Smooth muscle cell (in vitro differentiated cells): ENCODE measurements at regions not wholly inside any gene's neighbourhood (a gene's known extent, or its start where the extent isn't known, plus 50 kb on each side); places are given as distances from the start of the nearest gene placed in this dataset.

Source experiments
- DNase-seq: peaks from one replicate; lab custom pipeline; 2025; ENCODE audit not compliant: unreplicated experiment; lab: John Stamatoyannopoulos, UW
- H2AFZ ChIP-seq: fragments of 200-600 bp; sonication (generic); 2 replicates; pipeline ENCODE4 v1.6.0; 2016; ENCODE audit warnings: antibody characterized with exemption, low read depth, mild to moderate bottlenecking
- H3F3A ChIP-seq: fragments of 200-600 bp; sonication (generic); 2 replicates; pipeline ENCODE4 v1.6.0; 2017; ENCODE audit warnings: antibody characterized with exemption, low read depth
- H3K27ac ChIP-seq: fragments of 200-600 bp; sonication (generic); 2 replicates; pipeline ENCODE4 v1.5.1; 2016; ENCODE audit warnings: low read depth, mild to moderate bottlenecking
- H3K27me3 ChIP-seq: fragments of 200-600 bp; sonication (generic); 2 replicates; pipeline ENCODE4 v1.6.1; 2016; ENCODE audit warnings: low read depth, mild to moderate bottlenecking
- H3K36me3 ChIP-seq: fragments of 200-600 bp; sonication (generic); 2 replicates; pipeline ENCODE4 v1.5.1; 2016; ENCODE audit warnings: low read depth
- H3K4me1 ChIP-seq: fragments of 200-600 bp; sonication (generic); 2 replicates; pipeline ENCODE4 v1.5.1; 2016; ENCODE audit warnings: low read depth
- H3K4me2 ChIP-seq: fragments of 200-600 bp; sonication (generic); 2 replicates; pipeline ENCODE4 v1.6.0; 2016; ENCODE audit warnings: mild to moderate bottlenecking
- H3K4me3 ChIP-seq: fragments of 200-600 bp; sonication (generic); 2 replicates; pipeline ENCODE4 v1.5.1; 2016; ENCODE audit warnings: mild to moderate bottlenecking
- H3K79me2 ChIP-seq: fragments of 200-600 bp; sonication (generic); 2 replicates; pipeline ENCODE4 v1.6.0; 2016; ENCODE audit warnings: low read depth, mild to moderate bottlenecking
- H3K9ac ChIP-seq: fragments of 200-600 bp; sonication (generic); 2 replicates; pipeline ENCODE4 v1.6.0; 2016; ENCODE audit warnings: low read depth
- H3K9me3 ChIP-seq: fragments of 200-600 bp; sonication (generic); replicated peaks from 2 replicates; pipeline ENCODE4 v1.5.1; 2016; ENCODE audit warnings: low read depth
- H4K20me1 ChIP-seq: fragments of 200-600 bp; sonication (generic); 2 replicates; pipeline ENCODE4 v1.6.0; 2016; ENCODE audit warnings: low read depth
- WGBS: methylation state at CpG from one replicate; pipeline ENCODE4 v1.1.7; 2016; ENCODE audit warnings: low lambda C conversion rate; 5-methylcytosine and 5-hydroxymethylcytosine counted together
- TF ChIP-seq, protein P1 (sequence below): fragments of 200-600 bp; sonication (generic); IDR thresholded peaks from 2 replicates; pipeline ENCODE4 v1.5.1; 2017; ENCODE audit warnings: borderline replicate concordance, mild to moderate bottlenecking, antibody characterized with exemption; ENCODE audit not compliant: insufficient read depth, poor library complexity, severe bottlenecking

DNA sequence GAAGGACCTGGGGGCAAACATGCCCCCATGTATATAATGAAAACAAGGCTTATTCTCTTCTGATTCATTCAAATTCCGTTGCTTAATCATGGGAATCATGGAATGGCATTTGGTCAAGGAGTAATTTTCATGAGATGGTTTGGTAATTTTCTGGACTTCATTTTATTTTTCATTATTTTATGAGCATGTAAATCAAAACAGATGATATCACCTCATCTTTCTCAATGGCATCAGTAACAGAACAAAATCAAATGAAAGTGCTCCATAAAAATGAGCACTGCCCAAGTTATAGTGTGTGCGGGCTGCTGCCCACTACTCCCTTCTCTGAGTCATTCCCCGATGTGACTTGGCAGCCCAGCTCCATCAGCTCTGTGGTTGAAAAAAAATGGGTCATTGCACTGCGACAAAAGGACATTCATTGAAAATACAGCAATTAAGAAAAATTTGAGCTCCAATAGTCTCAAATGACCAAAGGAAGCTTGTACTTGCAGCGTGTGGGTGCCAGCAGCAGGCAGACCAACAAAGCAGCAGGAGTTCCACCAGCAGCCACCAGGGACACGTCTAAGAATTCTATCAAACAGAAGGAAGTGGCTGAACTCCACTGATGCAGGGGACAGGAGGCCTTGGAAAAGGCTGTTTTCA, 84.3 kb upstream of the VAV3 start:
- TF ChIP-seq, protein P1, sequence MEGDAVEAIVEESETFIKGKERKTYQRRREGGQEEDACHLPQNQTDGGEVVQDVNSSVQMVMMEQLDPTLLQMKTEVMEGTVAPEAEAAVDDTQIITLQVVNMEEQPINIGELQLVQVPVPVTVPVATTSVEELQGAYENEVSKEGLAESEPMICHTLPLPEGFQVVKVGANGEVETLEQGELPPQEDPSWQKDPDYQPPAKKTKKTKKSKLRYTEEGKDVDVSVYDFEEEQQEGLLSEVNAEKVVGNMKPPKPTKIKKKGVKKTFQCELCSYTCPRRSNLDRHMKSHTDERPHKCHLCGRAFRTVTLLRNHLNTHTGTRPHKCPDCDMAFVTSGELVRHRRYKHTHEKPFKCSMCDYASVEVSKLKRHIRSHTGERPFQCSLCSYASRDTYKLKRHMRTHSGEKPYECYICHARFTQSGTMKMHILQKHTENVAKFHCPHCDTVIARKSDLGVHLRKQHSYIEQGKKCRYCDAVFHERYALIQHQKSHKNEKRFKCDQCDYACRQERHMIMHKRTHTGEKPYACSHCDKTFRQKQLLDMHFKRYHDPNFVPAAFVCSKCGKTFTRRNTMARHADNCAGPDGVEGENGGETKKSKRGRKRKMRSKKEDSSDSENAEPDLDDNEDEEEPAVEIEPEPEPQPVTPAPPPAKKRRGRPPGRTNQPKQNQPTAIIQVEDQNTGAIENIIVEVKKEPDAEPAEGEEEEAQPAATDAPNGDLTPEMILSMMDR, result peak; percentile 39
- no peaks in the 10 kb centered on the region for H4K20me1 ChIP-seq
- 58% methylated on average over 6 of the region's 6 CpGs for WGBS
- no peak for DNase-seq
- peaks cover 9% of the 10 kb centered on the region for H3F3A ChIP-seq
- no peaks in the 10 kb centered on the region for H3K79me2 ChIP-seq
- H3K9ac ChIP-seq, result no peak overlapping the region
- H3K4me1 ChIP-seq, result peaks cover 20% of the 10 kb centered on the region
- H3K36me3 ChIP-seq, result no peaks in the 10 kb centered on the region
- no peak overlapping the region for H3K4me3 ChIP-seq
- no peak overlapping the region for H3K27ac ChIP-seq
- no peaks in the 10 kb centered on the region for H3K9me3 ChIP-seq
- H3K27me3 ChIP-seq, result peaks cover 29% of the 10 kb centered on the region
- H2AFZ ChIP-seq, result no peak overlapping the region
- no peak overlapping the region for H3K4me2 ChIP-seq

DNA sequence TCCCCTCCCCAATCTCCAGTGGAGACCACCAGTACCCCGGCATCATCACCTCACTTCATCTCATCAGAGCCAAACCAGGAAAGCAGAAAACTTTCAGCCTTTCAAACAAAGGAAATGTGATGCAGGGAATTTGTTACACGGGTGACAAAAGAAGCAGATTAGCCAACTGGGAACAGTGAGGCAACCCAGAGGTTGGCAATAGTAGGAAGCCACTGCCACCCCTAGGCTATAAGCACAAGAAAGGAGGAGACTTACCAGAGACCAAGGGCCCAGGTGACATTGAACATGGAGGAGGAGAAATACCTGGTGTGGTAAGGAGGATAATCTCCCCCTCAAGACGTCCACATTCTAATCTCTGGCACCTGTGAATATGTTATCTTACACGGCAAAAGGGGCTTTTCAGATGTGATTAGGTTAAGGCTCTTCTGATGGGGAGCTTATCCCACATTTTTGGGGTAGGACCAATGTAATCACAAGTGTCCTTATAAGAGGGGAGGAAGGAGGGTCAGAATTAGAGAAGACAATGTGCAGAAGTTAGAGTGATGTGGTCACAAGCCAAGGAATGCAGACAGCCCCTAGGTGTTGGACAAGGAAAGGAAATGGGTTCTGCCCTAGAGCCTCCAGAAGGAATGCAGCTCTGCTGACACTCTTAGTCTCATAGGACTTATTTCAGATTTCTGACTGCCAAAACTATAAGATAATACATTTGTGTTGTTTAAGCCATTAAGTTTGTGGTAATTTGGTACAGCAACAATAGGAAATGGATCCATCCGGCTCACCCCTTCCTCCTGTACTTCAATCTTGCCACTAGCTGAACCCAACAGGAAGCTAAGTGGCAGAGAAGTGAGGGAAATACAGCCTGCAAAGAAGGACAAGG, 83.6 kb upstream of the VAV3 start:
- TF ChIP-seq, protein P1, result no peak
- H2AFZ ChIP-seq, result no peak overlapping the region
- H4K20me1 ChIP-seq, result no peaks in the 10 kb centered on the region
- 79% methylated on average over 5 of the region's 5 CpGs for WGBS
- H3K36me3 ChIP-seq, result no peaks in the 10 kb centered on the region
- no peaks in the 10 kb centered on the region for H3K9me3 ChIP-seq
- H3K27me3 ChIP-seq, result peaks cover 35% of the 10 kb centered on the region
- no peak overlapping the region for H3K9ac ChIP-seq
- no peak overlapping the region for H3K4me2 ChIP-seq
- DNase-seq, result no peak
- no peak overlapping the region for H3K27ac ChIP-seq
- H3K79me2 ChIP-seq, result no peaks in the 10 kb centered on the region
- H3F3A ChIP-seq, result peaks cover 9% of the 10 kb centered on the region
- H3K4me1 ChIP-seq, result peaks cover 20% of the 10 kb centered on the region
- H3K4me3 ChIP-seq, result no peak overlapping the region

DNA sequence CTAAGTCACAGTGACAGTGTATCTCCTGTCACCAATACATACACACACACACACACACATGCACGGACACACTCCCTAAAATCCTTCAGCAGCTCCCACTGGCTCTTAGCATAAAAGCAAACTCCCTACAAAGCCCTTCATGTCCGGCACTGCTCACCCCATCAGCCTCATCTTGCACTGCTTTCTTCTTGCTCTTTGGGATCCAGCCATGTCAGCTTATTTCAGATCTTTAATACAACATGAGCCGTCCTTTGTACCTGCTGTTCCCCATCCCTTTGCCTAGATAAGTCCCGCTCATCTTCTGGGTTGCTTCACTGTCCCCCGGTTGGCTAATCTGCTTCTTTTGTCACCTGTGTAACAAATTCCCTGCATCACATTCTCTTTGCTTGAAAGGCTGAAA, 82.1 kb upstream of the VAV3 start:
- Histone ChIP-seq H3K79me2 (no peaks in the 10 kb centered on the region), H3F3A (peaks cover 3% of the 10 kb centered on the region), H3K9me3 (no peaks in the 10 kb centered on the region), H3K4me3 (no peak overlapping the region), H3K27ac (no peak overlapping the region), H3K27me3 (peaks cover 45% of the 10 kb centered on the region), H4K20me1 (no peaks in the 10 kb centered on the region), H3K4me2 (no peak overlapping the region), H3K36me3 (no peaks in the 10 kb centered on the region), H3K4me1 (peaks cover 17% of the 10 kb centered on the region), H2AFZ (no peak overlapping the region), H3K9ac (no peak overlapping the region)
- TF ChIP-seq, protein P1, result no peak
- no peak for DNase-seq
- 80% methylated on average over 5 of the region's 5 CpGs for WGBS
